ENCODE measurements at regions not wholly inside any gene's neighbourhood (a gene's known extent, or its start where the extent isn't known, plus 50 kb on each side); places are given as distances from the start of the nearest gene placed in this dataset.

- peak; percentile 94 for DNase-seq (ENCODE audit: low read depth)
Measured at GRCh38 chr2:134119713-134120405, 134.0 kb upstream of the MGAT5 start.

GRCh38 chr2:134120406-134120732, 133.5 kb upstream of the MGAT5 start:
- no peak for DNase-seq (ENCODE audit: low read depth)

GRCh38 chr2:134120733-134121630, 132.9 kb upstream of the MGAT5 start:
- DNase-seq (ENCODE audit: low read depth), result peak; percentile 63

GRCh38 chr2:134122610-134123009, 131.3 kb upstream of the MGAT5 start:
- DNase-seq (ENCODE audit: low read depth), result no peak

GRCh38 chr2:134123332-134123731, 130.5 kb upstream of the MGAT5 start:
- no peak for DNase-seq (ENCODE audit: low read depth)

- DNase-seq (ENCODE audit: low read depth), result no peak
Measured at GRCh38 chr2:134124047-134124753, 129.7 kb upstream of the MGAT5 start.

GRCh38 chr2:134127496-134127895, 126.4 kb upstream of the MGAT5 start:
- no peak for DNase-seq (ENCODE audit: low read depth)

GRCh38 chr2:134128746-134129145, 125.1 kb upstream of the MGAT5 start:
- DNase-seq (ENCODE audit: low read depth), result no peak

- DNase-seq (ENCODE audit: low read depth), result no peak
Measured at GRCh38 chr2:134129900-134130537, 123.9 kb upstream of the MGAT5 start.

GRCh38 chr2:134131681-134132489, 122.0 kb upstream of the MGAT5 start:
- DNase-seq (ENCODE audit: low read depth), result no peak

- no peak for DNase-seq (ENCODE audit: low read depth)
Measured at GRCh38 chr2:134132490-134132857, 121.4 kb upstream of the MGAT5 start.

GRCh38 chr2:134133622-134134312, 120.1 kb upstream of the MGAT5 start:
- no peak for DNase-seq (ENCODE audit: low read depth)

- DNase-seq (ENCODE audit: low read depth), result no peak
Measured at GRCh38 chr2:134134313-134134706, 119.6 kb upstream of the MGAT5 start.

- no peak for DNase-seq (ENCODE audit: low read depth)
Measured at GRCh38 chr2:134134827-134135226, 119.0 kb upstream of the MGAT5 start.

- DNase-seq (ENCODE audit: low read depth), result no peak
Measured at GRCh38 chr2:134135793-134136192, 118.1 kb upstream of the MGAT5 start.

- no peak for DNase-seq (ENCODE audit: low read depth)
Measured at GRCh38 chr2:134136731-134137130, 117.1 kb upstream of the MGAT5 start.

GRCh38 chr2:134137182-134137611, 116.7 kb upstream of the MGAT5 start:
- DNase-seq (ENCODE audit: low read depth), result peak; percentile 77

GRCh38 chr2:134138115-134138514, 115.8 kb upstream of the MGAT5 start:
- peak; percentile 49 for DNase-seq (ENCODE audit: low read depth)

- DNase-seq (ENCODE audit: low read depth), result no peak
Measured at GRCh38 chr2:134139611-134140010, 114.3 kb upstream of the MGAT5 start.

GRCh38 chr2:134140251-134140661, 113.6 kb upstream of the MGAT5 start:
- no peak for DNase-seq (ENCODE audit: low read depth)

All from LHCN-M2 (cell line).